ENCODE measurements at regions not wholly inside any gene's neighbourhood (a gene's known extent, or its start where the extent isn't known, plus 50 kb on each side); places are given as distances from the start of the nearest gene placed in this dataset.

- intact Hi-C loops (cut with micrococcal nuclease; ENCODE audit: unreplicated experiment) = no loop called here
- Mint-ChIP-seq H3K9me3 (ENCODE audit: low read depth, unreplicated experiment) (peaks cover 11% of the 10 kb centered on the region), H3K27me3 (ENCODE audit: unreplicated experiment) (peaks cover 4% of the 10 kb centered on the region), H3K4me3 (ENCODE audit: low read depth, unreplicated experiment) (no peak overlapping the region), H3K36me3 (ENCODE audit: insufficient read depth, unreplicated experiment) (no peaks in the 10 kb centered on the region), H3K27ac (ENCODE audit: unreplicated experiment) (no peak overlapping the region), H3K4me1 (ENCODE audit: low read depth, unreplicated experiment) (no peaks in the 10 kb centered on the region)
- CTCF ChIA-PET = no interaction called here
- no TSS peak for BruUV-seq (replicated peaks)
- TF ChIP-seq, protein P1, sequence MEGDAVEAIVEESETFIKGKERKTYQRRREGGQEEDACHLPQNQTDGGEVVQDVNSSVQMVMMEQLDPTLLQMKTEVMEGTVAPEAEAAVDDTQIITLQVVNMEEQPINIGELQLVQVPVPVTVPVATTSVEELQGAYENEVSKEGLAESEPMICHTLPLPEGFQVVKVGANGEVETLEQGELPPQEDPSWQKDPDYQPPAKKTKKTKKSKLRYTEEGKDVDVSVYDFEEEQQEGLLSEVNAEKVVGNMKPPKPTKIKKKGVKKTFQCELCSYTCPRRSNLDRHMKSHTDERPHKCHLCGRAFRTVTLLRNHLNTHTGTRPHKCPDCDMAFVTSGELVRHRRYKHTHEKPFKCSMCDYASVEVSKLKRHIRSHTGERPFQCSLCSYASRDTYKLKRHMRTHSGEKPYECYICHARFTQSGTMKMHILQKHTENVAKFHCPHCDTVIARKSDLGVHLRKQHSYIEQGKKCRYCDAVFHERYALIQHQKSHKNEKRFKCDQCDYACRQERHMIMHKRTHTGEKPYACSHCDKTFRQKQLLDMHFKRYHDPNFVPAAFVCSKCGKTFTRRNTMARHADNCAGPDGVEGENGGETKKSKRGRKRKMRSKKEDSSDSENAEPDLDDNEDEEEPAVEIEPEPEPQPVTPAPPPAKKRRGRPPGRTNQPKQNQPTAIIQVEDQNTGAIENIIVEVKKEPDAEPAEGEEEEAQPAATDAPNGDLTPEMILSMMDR (IDR thresholded peaks at IDR 0.05; ENCODE audit: unreplicated experiment) = no peak
- no peak for DNase-seq
Observed at GRCh38 chr6:164016056-164016455, 601.5 kb downstream of the QKI start.

GRCh38 chr6:164015088-164015484 is 600.6 kb downstream of the QKI start:
- BruUV-seq (replicated peaks) = no TSS peak
- H3K4me1 Mint-ChIP-seq (ENCODE audit: low read depth, unreplicated experiment) = no peaks in the 10 kb centered on the region

DNA sequence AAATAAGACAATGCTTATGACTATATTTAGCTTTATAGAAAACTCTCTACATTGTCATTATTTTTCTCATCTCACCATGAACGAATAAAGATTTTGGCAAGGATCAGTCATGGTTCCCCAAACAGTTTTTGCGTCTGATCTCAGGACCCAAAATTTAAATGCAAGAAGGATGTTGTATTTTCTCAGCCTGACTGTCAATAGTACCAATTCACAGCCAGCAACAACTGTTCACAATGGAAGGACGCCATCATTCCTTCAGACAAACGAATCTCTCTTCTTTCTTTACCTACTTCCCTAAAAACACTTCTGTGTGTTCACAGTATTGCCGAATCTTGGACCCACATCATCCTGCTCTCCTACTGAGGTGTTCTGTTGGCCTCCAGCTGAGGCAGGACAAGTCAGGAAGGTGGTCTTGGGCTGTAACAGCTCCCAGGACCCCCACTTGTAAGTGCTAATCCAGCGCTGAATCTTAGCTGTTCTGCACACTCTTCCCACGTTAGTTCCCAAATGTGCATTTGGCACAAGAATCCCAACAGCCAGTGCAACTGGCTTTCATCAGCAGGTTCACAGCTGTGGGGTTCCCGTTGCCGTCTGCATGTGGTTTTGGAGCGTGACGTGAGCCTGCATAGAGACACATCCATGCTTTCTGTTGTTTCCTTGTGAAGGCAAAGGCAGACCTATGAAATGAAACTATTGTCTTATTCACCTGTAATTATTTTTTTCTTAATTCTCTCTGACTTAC is 600.0 kb downstream of the QKI start:
- H3K4me3 Mint-ChIP-seq (ENCODE audit: low read depth, unreplicated experiment) = no peak overlapping the region
- CTCF ChIA-PET = no interaction called here
- H3K4me1 Mint-ChIP-seq (ENCODE audit: low read depth, unreplicated experiment) = no peaks in the 10 kb centered on the region
- DNase-seq = no peak
- intact Hi-C loops (cut with micrococcal nuclease; ENCODE audit: unreplicated experiment) = no loop called here
- H3K27ac Mint-ChIP-seq (ENCODE audit: unreplicated experiment) = no peak overlapping the region
- TF ChIP-seq, protein P1 (IDR thresholded peaks at IDR 0.05; ENCODE audit: unreplicated experiment) = no peak
- no peaks in the 10 kb centered on the region for H3K27me3 Mint-ChIP-seq (ENCODE audit: unreplicated experiment)
- no peaks in the 10 kb centered on the region for H3K36me3 Mint-ChIP-seq (ENCODE audit: insufficient read depth, unreplicated experiment)
- no TSS peak for BruUV-seq (replicated peaks)
- H3K9me3 Mint-ChIP-seq (ENCODE audit: low read depth, unreplicated experiment) = peaks cover 11% of the 10 kb centered on the region

More at GRCh38 chr6:164015088-164015484, 600.6 kb downstream of the QKI start:
- CTCF ChIA-PET = no interaction called here
- intact Hi-C loops (cut with micrococcal nuclease; ENCODE audit: unreplicated experiment) = no loop called here
- Mint-ChIP-seq H3K4me3 (ENCODE audit: low read depth, unreplicated experiment) (no peak overlapping the region), H3K27me3 (ENCODE audit: unreplicated experiment) (no peaks in the 10 kb centered on the region), H3K27ac (ENCODE audit: unreplicated experiment) (no peak overlapping the region), H3K9me3 (ENCODE audit: low read depth, unreplicated experiment) (peaks cover 11% of the 10 kb centered on the region), H3K36me3 (ENCODE audit: insufficient read depth, unreplicated experiment) (no peaks in the 10 kb centered on the region)
- TF ChIP-seq, protein P1 (IDR thresholded peaks at IDR 0.05; ENCODE audit: unreplicated experiment) = no peak
- no peak for DNase-seq

- no peak overlapping the region for H3K4me3 Mint-ChIP-seq (ENCODE audit: low read depth, unreplicated experiment)
- TF ChIP-seq, protein P1 (IDR thresholded peaks at IDR 0.05; ENCODE audit: unreplicated experiment) = no peak
- BruUV-seq (replicated peaks) = no TSS peak
- no peak overlapping the region for H3K27ac Mint-ChIP-seq (ENCODE audit: unreplicated experiment)
- no peaks in the 10 kb centered on the region for H3K4me1 Mint-ChIP-seq (ENCODE audit: low read depth, unreplicated experiment)
- peaks cover 4% of the 10 kb centered on the region for H3K27me3 Mint-ChIP-seq (ENCODE audit: unreplicated experiment)
- no peak for DNase-seq
- intact Hi-C loops (cut with micrococcal nuclease; ENCODE audit: unreplicated experiment) = no loop called here
- CTCF ChIA-PET = no interaction called here
- H3K9me3 Mint-ChIP-seq (ENCODE audit: low read depth, unreplicated experiment) = peaks cover 10% of the 10 kb centered on the region
- H3K36me3 Mint-ChIP-seq (ENCODE audit: insufficient read depth, unreplicated experiment) = no peaks in the 10 kb centered on the region
Observed at GRCh38 chr6:164013480-164014208, 599.1 kb downstream of the QKI start.
